ENCODE measurements at regions not wholly inside any gene's neighbourhood (a gene's known extent, or its start where the extent isn't known, plus 50 kb on each side); places are given as distances from the start of the nearest gene placed in this dataset.

- no peak for TF ChIP-seq POLR2A (IDR thresholded peaks at IDR 0.05; ENCODE audit: control extremely low read depth in 1 of 2, low read depth in 2 of 2, low read length in 2 of 2)
- TF ChIP-seq CEBPB (IDR thresholded peaks at IDR 0.05; ENCODE audit: low read depth, low read length) = no peak
- no peak for TF ChIP-seq CREB1 (IDR thresholded peaks at IDR 0.05)
- TF ChIP-seq JUND (IDR thresholded peaks at IDR 0.05; ENCODE audit: low read length) = no peak
- no peak for TF ChIP-seq CTCF (IDR thresholded peaks at IDR 0.05; ENCODE audit: control extremely low read depth in 1 of 3, insufficient read depth in 1 of 3, low read depth in 1 of 3, low read length in 3 of 3)
- no peak for TF ChIP-seq EP300 (IDR thresholded peaks at IDR 0.05; ENCODE audit: borderline replicate concordance in 1 of 2, low read depth in 2 of 2, low read length in 2 of 2)
- no peak for TF ChIP-seq TCF12 (IDR thresholded peaks at IDR 0.05; ENCODE audit: low read depth, low read length)
- no peak for TF ChIP-seq EZH2 (IDR thresholded peaks at IDR 0.05; ENCODE audit: low read depth, low read length, severe bottlenecking)
- TF ChIP-seq RAD21 (IDR thresholded peaks at IDR 0.05 in 1 of 2, conservative IDR thresholded peaks at IDR 0.05 in 1 of 2; ENCODE audit: low read depth in 2 of 2, low read length in 2 of 2) = no peak
- TF ChIP-seq SIN3A (conservative IDR thresholded peaks at IDR 0.05 in 1 of 2, IDR thresholded peaks at IDR 0.05 in 1 of 2; ENCODE audit: low read depth in 1 of 2, low read length in 2 of 2) = no peak
- no peak for TF ChIP-seq EGR1 (IDR thresholded peaks at IDR 0.05; ENCODE audit: borderline replicate concordance, low read depth, low read length)
- no peak for TF ChIP-seq RBBP5 (IDR thresholded peaks at IDR 0.05; ENCODE audit: borderline replicate concordance, low read depth, low read length)
- TF ChIP-seq RNF2 (IDR thresholded peaks at IDR 0.05; ENCODE audit: borderline replicate concordance, low read depth, low read length, missing control alignments, poor library complexity, severe bottlenecking) = no peak
- no peak for TF ChIP-seq TEAD4 (IDR thresholded peaks at IDR 0.05; ENCODE audit: low read depth, low read length)
Measured at GRCh38 chrX:43510209-43510608, 145.9 kb upstream of the MAOA start.
